IMR-90 (cell line): ENCODE measurements at regions not wholly inside any gene's neighbourhood (a gene's known extent, or its start where the extent isn't known, plus 50 kb on each side); places are given as distances from the start of the nearest gene placed in this dataset.
A peak's percentile ranks its signal among the peaks of the same experiment; 100 is the strongest.

ENCODE experiments used
- ATAC-seq: fragments of 200-7000 bp; cut with Tn5 transposase; 2 replicates; pipeline ENCODE4 v1.9.1; 2020; ENCODE audit warnings: low read depth, mild to moderate bottlenecking, moderate library complexity
- BruUV-seq: library from RNA; stranded (reverse); fragments of 400-500 nt; replicated peaks from 2 replicates; lab custom pipeline; 2021; lab: Mats Ljungman, UMichigan
- CTCF ChIA-PET: fragments of 300-600 bp; formaldehyde crosslinking; extraction: SDS; loops from one replicate; lab custom pipeline; 2021; ENCODE audit warnings: antibody characterized with exemption; lab: Yijun Ruan, JAX
- POLR2A ChIA-PET: fragments of 300-600 bp; sonication (Branson Sonifier 250); formaldehyde crosslinking; loops from one replicate; lab custom pipeline; 2022; ENCODE audit warnings: antibody characterized with exemption; ENCODE audit not compliant: unreplicated experiment; lab: Charles Lee
- DNase-seq: peaks from one replicate; pipeline ENCODE4 v3.0.0; 2013
- H2AFZ ChIP-seq: replicated peaks from 2 replicates; pipeline ENCODE3; 2013; ENCODE audit warnings: low read length, mild to moderate bottlenecking; ENCODE audit not compliant: poor library complexity
- H2AK5ac ChIP-seq: 2 replicates; pipeline ENCODE4 v1.6.1; 2013; ENCODE audit warnings: low read depth, low read length, inconsistent platforms
- H2AK9ac ChIP-seq: replicated peaks from 2 replicates; pipeline ENCODE3; 2013; ENCODE audit warnings: mild to moderate bottlenecking, low read depth, low read length, moderate library complexity; ENCODE audit not compliant: poor library complexity
- H2BK120ac ChIP-seq: 2 replicates; pipeline ENCODE4 v1.6.1; 2013; ENCODE audit warnings: low read depth, low read length, inconsistent platforms
- H2BK15ac ChIP-seq: 3 replicates; pipeline ENCODE4 v1.6.1; 2013; ENCODE audit warnings: low read depth, low read length, inconsistent platforms
- H2BK20ac ChIP-seq: 2 replicates; pipeline ENCODE4 v1.6.1; 2013; ENCODE audit warnings: low read depth, mild to moderate bottlenecking, inconsistent platforms, low read length, moderate library complexity
- H2BK5ac ChIP-seq: 2 replicates; pipeline ENCODE4 v1.6.1; 2013; ENCODE audit warnings: mild to moderate bottlenecking, low read depth, low read length, inconsistent platforms; ENCODE audit not compliant: poor library complexity, severe bottlenecking
- H3K14ac ChIP-seq: replicated peaks from 2 replicates; pipeline ENCODE4 v1.6.1; 2013; ENCODE audit warnings: low read depth, low read length, inconsistent platforms
- H3K18ac ChIP-seq: 2 replicates; pipeline ENCODE4 v1.6.1; 2013; ENCODE audit warnings: low read depth, low read length, control low read depth
- H3K23ac ChIP-seq: 2 replicates; pipeline ENCODE4 v1.6.1; 2013; ENCODE audit warnings: low read depth, low read length, inconsistent platforms
- H3K27ac ChIP-seq: 2 replicates; pipeline ENCODE4 v1.5.1; 2013; ENCODE audit warnings: mild to moderate bottlenecking, control low read depth, low read length; ENCODE audit not compliant: insufficient read depth
- H3K27me3 ChIP-seq: 2 replicates; pipeline ENCODE4 v1.6.1; 2013; ENCODE audit warnings: low read length; ENCODE audit not compliant: control insufficient read depth, insufficient read depth
- H3K36me3 ChIP-seq: 2 replicates; pipeline ENCODE4 v1.6.1; 2013; ENCODE audit warnings: low read length, mixed read lengths; ENCODE audit not compliant: control insufficient read depth, insufficient read depth
- H3K4ac ChIP-seq: 2 replicates; pipeline ENCODE4 v1.6.1; 2013; ENCODE audit warnings: low read depth, low read length, inconsistent platforms
- H3K4me1 ChIP-seq: 2 replicates; pipeline ENCODE4 v1.6.1; 2013; ENCODE audit warnings: low read length, mixed read lengths; ENCODE audit not compliant: control insufficient read depth, insufficient read depth
- H3K4me2 ChIP-seq: 2 replicates; pipeline ENCODE4 v1.6.1; 2013; ENCODE audit warnings: low read depth, mild to moderate bottlenecking, control low read depth, low read length, moderate library complexity
- H3K4me3 ChIP-seq: 2 replicates; pipeline ENCODE4 v1.5.1; 2013; ENCODE audit warnings: low read depth, mild to moderate bottlenecking, control low read depth, low read length, moderate library complexity; ENCODE audit not compliant: insufficient read depth
- H3K56ac ChIP-seq: 2 replicates; pipeline ENCODE4 v1.6.1; 2013; ENCODE audit warnings: low read length, inconsistent platforms; ENCODE audit not compliant: insufficient read depth; ENCODE audit errors: extremely low read depth
- H3K79me1 ChIP-seq, 2 experiments: 2 replicates each; pipeline ENCODE4 v1.6.1; 2013; ENCODE audit warnings: low read length in 2 of 2, inconsistent platforms in 1 of 2, low read depth in 1 of 2
- H3K9ac ChIP-seq: 2 replicates; pipeline ENCODE4 v1.6.1; 2013; ENCODE audit warnings: low read depth, low read length, control low read depth
- H3K9me1 ChIP-seq: 2 replicates; pipeline ENCODE4 v1.6.1; 2013; ENCODE audit warnings: low read length, inconsistent platforms; ENCODE audit not compliant: insufficient read depth
- H3K9me3 ChIP-seq: 2 replicates; pipeline ENCODE4 v1.6.1; 2013; ENCODE audit warnings: low read length; ENCODE audit not compliant: control insufficient read depth, insufficient read depth
- H4K20me1 ChIP-seq: 2 replicates; pipeline ENCODE4 v1.6.1; 2013; ENCODE audit warnings: low read length, inconsistent platforms; ENCODE audit not compliant: insufficient read depth
- H4K5ac ChIP-seq: 2 replicates; pipeline ENCODE4 v1.6.1; 2013; ENCODE audit warnings: mild to moderate bottlenecking, low read depth, low read length, control low read depth
- H4K8ac ChIP-seq, 2 experiments: 2 replicates each; pipeline ENCODE4 v1.6.1; 2013; ENCODE audit warnings: low read depth in 2 of 2, low read length in 2 of 2, control low read depth in 1 of 2, inconsistent platforms in 1 of 2
- H4K91ac ChIP-seq: 2 replicates; pipeline ENCODE4 v1.6.1; 2013; ENCODE audit warnings: low read depth, low read length, inconsistent platforms; ENCODE audit not compliant: insufficient read depth
- BHLHE40 ChIP-seq: fragments of 150-350 bp; IDR thresholded peaks from 2 replicates; pipeline ENCODE4 v1.6.1; 2016; ENCODE audit warnings: mild to moderate bottlenecking, low read depth, low read length
- CEBPB ChIP-seq: IDR thresholded peaks from 2 replicates; pipeline ENCODE4 v1.6.1; 2012; ENCODE audit warnings: low read depth, low read length, improper control_type of control experiment
- CHD1 ChIP-seq: IDR thresholded peaks from 2 replicates; pipeline ENCODE4 v1.6.1; 2012; ENCODE audit warnings: low read depth, low read length, improper control_type of control experiment
- FOS ChIP-seq: fragments of 150-350 bp; IDR thresholded peaks from 2 replicates; pipeline ENCODE4 v1.6.1; 2016; ENCODE audit warnings: low read depth, low read length
- MAFK ChIP-seq: IDR thresholded peaks from 2 replicates; pipeline ENCODE4 v1.6.1; 2012; ENCODE audit warnings: low read depth, low read length, improper control_type of control experiment
- MAZ ChIP-seq: IDR thresholded peaks from 2 replicates; pipeline ENCODE4 v1.6.1; 2012; ENCODE audit warnings: low read depth, mild to moderate bottlenecking, low read length, improper control_type of control experiment, moderate library complexity, borderline replicate concordance
- MXI1 ChIP-seq: IDR thresholded peaks from 2 replicates; pipeline ENCODE4 v1.6.1; 2012; ENCODE audit warnings: low read depth, mild to moderate bottlenecking, low read length, moderate library complexity, borderline replicate concordance
- NFE2L2 ChIP-seq: fragments of 150-350 bp; IDR thresholded peaks from 2 replicates; pipeline ENCODE4 v1.6.1; 2016; ENCODE audit warnings: low read depth, mild to moderate bottlenecking, low read length
- POLR2A ChIP-seq: IDR thresholded peaks from 2 replicates; pipeline ENCODE4 v1.6.1; 2012; ENCODE audit warnings: mild to moderate bottlenecking, low read depth, low read length
- RAD21 ChIP-seq: IDR thresholded peaks from 2 replicates; pipeline ENCODE4 v1.6.1; 2012; ENCODE audit warnings: low read length, improper control_type of control experiment
- RCOR1 ChIP-seq: IDR thresholded peaks from 2 replicates; pipeline ENCODE4 v1.6.1; 2012; ENCODE audit warnings: mild to moderate bottlenecking, low read length, improper control_type of control experiment; ENCODE audit not compliant: insufficient replicate concordance
- RFX5 ChIP-seq: IDR thresholded peaks from 2 replicates; pipeline ENCODE4 v1.8.0; 2012; ENCODE audit warnings: low read depth, mild to moderate bottlenecking, low read length, moderate library complexity
- SMC3 ChIP-seq: fragments of 150-350 bp; IDR thresholded peaks from 2 replicates; pipeline ENCODE4 v1.6.1; 2016; ENCODE audit warnings: low read depth, mild to moderate bottlenecking, antibody characterized with exemption, low read length, moderate library complexity
- WGBS, 2 experiments: methylation state at CpG; one replicate each; pipeline versions ENCODE4 v1.1.5 to v1.1.7; 2013; ENCODE audit warnings: missing lambda C conversion rate in 2 of 2; ENCODE audit not compliant: insufficient read length in 1 of 2; ENCODE audit errors: extremely low coverage in 2 of 2; 5-methylcytosine and 5-hydroxymethylcytosine counted together
- dilution Hi-C: fragments of 300-500 bp; cut with HindIII; formaldehyde crosslinking; loops from one replicate; pipeline ENCODE4 v1.14.3; 2018; ENCODE audit warnings: low sequenced_read_pairs; ENCODE audit not compliant: unreplicated experiment
- in situ Hi-C: fragments of 300-500 bp; cut with MboI; formaldehyde crosslinking; loops from 3 replicates; pipeline ENCODE4 v1.14.3; 2019; ENCODE audit warnings: low sequenced_read_pairs, inconsistent platforms, mixed read lengths
- intact Hi-C: fragments of 100-400 bp; cut with micrococcal nuclease; formaldehyde crosslinking; loops from 2 replicates; pipeline ENCODE4 v1.10.0; 2022
- TF ChIP-seq, protein P1 (sequence below): fragments of 150-350 bp; IDR thresholded peaks from 2 replicates; pipeline ENCODE4 v1.6.1; 2017; ENCODE audit warnings: mild to moderate bottlenecking, antibody characterized with exemption, low read length, low read depth
- TF ChIP-seq, protein P2 (sequence below): fragments of 150-350 bp; IDR thresholded peaks from 2 replicates; pipeline ENCODE4 v1.6.1; 2016; ENCODE audit warnings: low read depth, mild to moderate bottlenecking, low read length, moderate library complexity, borderline replicate concordance
- TF ChIP-seq, protein P3 (sequence below): conservative IDR thresholded peaks from 2 replicates; pipeline ENCODE4 v1.5.1; 2012; ENCODE audit warnings: mild to moderate bottlenecking, low read depth, low read length, improper control_type of control experiment

DNA sequence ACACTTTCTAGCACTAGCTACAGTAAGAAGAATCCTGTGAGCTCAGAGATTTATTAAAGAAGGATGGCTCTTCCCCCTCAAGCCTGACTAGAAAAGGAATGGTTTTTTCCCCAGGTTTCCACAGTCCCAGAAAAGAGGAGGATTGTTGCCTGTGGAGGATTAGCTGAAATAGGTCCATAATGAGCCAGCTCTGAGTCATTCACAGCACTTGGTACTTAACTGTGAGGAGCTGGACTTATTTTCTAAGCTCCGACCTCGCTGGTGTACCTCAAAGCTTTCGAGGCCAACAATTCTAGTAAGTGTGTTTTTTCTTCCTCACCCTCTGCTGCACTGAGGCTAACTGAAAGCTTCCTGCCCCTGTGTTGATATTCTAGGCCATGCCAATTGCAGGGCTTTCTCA, 222.5 kb upstream of the IL12B start:
- TF ChIP-seq, protein P1, sequence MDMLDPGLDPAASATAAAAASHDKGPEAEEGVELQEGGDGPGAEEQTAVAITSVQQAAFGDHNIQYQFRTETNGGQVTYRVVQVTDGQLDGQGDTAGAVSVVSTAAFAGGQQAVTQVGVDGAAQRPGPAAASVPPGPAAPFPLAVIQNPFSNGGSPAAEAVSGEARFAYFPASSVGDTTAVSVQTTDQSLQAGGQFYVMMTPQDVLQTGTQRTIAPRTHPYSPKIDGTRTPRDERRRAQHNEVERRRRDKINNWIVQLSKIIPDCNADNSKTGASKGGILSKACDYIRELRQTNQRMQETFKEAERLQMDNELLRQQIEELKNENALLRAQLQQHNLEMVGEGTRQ: no peak
- TF ChIP-seq CHD1 (no peak), RAD21 (no peak), MAFK (no peak), MAZ (no peak), MXI1 (no peak), RFX5 (no peak), FOS (no peak), POLR2A (no peak), NFE2L2 (no peak), BHLHE40 (no peak), RCOR1 (no peak), CEBPB (no peak), SMC3 (no peak)
- TF ChIP-seq, protein P2, sequence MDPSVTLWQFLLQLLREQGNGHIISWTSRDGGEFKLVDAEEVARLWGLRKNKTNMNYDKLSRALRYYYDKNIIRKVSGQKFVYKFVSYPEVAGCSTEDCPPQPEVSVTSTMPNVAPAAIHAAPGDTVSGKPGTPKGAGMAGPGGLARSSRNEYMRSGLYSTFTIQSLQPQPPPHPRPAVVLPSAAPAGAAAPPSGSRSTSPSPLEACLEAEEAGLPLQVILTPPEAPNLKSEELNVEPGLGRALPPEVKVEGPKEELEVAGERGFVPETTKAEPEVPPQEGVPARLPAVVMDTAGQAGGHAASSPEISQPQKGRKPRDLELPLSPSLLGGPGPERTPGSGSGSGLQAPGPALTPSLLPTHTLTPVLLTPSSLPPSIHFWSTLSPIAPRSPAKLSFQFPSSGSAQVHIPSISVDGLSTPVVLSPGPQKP: no peak
- TF ChIP-seq, protein P3, sequence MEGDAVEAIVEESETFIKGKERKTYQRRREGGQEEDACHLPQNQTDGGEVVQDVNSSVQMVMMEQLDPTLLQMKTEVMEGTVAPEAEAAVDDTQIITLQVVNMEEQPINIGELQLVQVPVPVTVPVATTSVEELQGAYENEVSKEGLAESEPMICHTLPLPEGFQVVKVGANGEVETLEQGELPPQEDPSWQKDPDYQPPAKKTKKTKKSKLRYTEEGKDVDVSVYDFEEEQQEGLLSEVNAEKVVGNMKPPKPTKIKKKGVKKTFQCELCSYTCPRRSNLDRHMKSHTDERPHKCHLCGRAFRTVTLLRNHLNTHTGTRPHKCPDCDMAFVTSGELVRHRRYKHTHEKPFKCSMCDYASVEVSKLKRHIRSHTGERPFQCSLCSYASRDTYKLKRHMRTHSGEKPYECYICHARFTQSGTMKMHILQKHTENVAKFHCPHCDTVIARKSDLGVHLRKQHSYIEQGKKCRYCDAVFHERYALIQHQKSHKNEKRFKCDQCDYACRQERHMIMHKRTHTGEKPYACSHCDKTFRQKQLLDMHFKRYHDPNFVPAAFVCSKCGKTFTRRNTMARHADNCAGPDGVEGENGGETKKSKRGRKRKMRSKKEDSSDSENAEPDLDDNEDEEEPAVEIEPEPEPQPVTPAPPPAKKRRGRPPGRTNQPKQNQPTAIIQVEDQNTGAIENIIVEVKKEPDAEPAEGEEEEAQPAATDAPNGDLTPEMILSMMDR: no peak
- Histone ChIP-seq H2BK15ac (no peak overlapping the region), H3K9me1 (no peaks in the 10 kb centered on the region), H3K27ac (no peak overlapping the region), H3K18ac (no peak overlapping the region), H3K4ac (no peak overlapping the region), H4K20me1 (no peaks in the 10 kb centered on the region), H4K5ac (no peak overlapping the region), H3K36me3 (no peaks in the 10 kb centered on the region), H2AK5ac (no peak overlapping the region), H3K27me3 (peaks cover 10% of the 10 kb centered on the region), H3K23ac (no peak overlapping the region), H3K4me2 (no peak overlapping the region), H2BK5ac (no peak overlapping the region), H4K91ac (no peak overlapping the region), H2BK120ac (no peak overlapping the region), H3K4me1 (no peaks in the 10 kb centered on the region), H2BK20ac (no peak overlapping the region), H3K14ac (no peak overlapping the region), H4K8ac (no peak overlapping the region), H3K56ac (no peak overlapping the region), H3K9ac (no peak overlapping the region), H2AK9ac (no peak overlapping the region), H3K79me1 (no peaks in the 10 kb centered on the region), H3K4me3 (no peak overlapping the region), H3K9me3 (no peaks in the 10 kb centered on the region), H2AFZ (no peak overlapping the region)
- CTCF ChIA-PET: interaction anchor here (0.6 kb wide), 1 partner anchor 444 kb away, joined by 4 read pairs; no protein-coding TSS in a partner anchor
- ATAC-seq (peak; percentile 73), DNase-seq (peak; percentile 45)
- WGBS, 2 experiments: no CpG with 5 or more reads among the region's 3 CpGs
- intact Hi-C loops (no loop called here), dilution Hi-C loops (no loop called here), in situ Hi-C loops (no loop called here)
- POLR2A ChIA-PET: no interaction called here
- BruUV-seq: no TSS peak
